Left ventricle myocardium inferior (tissue), 1 donor: ENCODE measurements at regions not wholly inside any gene's neighbourhood (a gene's known extent, or its start where the extent isn't known, plus 50 kb on each side); places are given as distances from the start of the nearest gene placed in this dataset.

Source experiments
- DNase-seq: peaks from one replicate; pipeline ENCODE4 v3.0.0-alpha.2; 2020
- H3K27ac ChIP-seq: fragments of 200-600 bp; replicated peaks from 2 replicates; pipeline ENCODE4 v1.8.0; 2021
- H3K27me3 ChIP-seq: fragments of 200-600 bp; 2 replicates; pipeline ENCODE4 v1.8.0; 2021; ENCODE audit warnings: low read depth
- H3K36me3 ChIP-seq: fragments of 200-600 bp; 2 replicates; pipeline ENCODE4 v1.8.0; 2021
- H3K4me1 ChIP-seq: fragments of 200-600 bp; 2 replicates; pipeline ENCODE4 v1.8.0; 2021
- H3K4me3 ChIP-seq: fragments of 200-600 bp; 2 replicates; pipeline ENCODE4 v1.8.0; 2021; ENCODE audit warnings: mild to moderate bottlenecking, moderate library complexity
- H3K9me3 ChIP-seq: fragments of 200-600 bp; replicated peaks from 2 replicates; pipeline ENCODE4 v1.8.0; 2021
- CTCF ChIP-seq: fragments of 200-600 bp; IDR thresholded peaks from 2 replicates; pipeline ENCODE4 v1.8.0; 2021; ENCODE audit warnings: antibody characterized with exemption, mild to moderate bottlenecking, borderline replicate concordance
- intact Hi-C: fragments of 100-400 bp; cut with micrococcal nuclease; formaldehyde crosslinking; loops from one replicate; pipeline ENCODE4 v1.11.0; 2022
- donor health status: DM: no; HTN: yes; CAD: no; lungs with severe emphysema.

GRCh38 chr1:208850442-208850841 lies 606.3 kb upstream of the PLXNA2 start:
- Histone ChIP-seq H3K4me1 (no peaks in the 10 kb centered on the region), H3K9me3 (no peaks in the 10 kb centered on the region), H3K36me3 (no peaks in the 10 kb centered on the region), H3K27me3 (no peaks in the 10 kb centered on the region), H3K4me3 (no peak overlapping the region), H3K27ac (no peak overlapping the region)
- no peak for DNase-seq
- intact Hi-C loops: no loop called here
- TF ChIP-seq CTCF: no peak

GRCh38 chr1:208851366-208851765 lies 607.2 kb upstream of the PLXNA2 start:
- no peaks in the 10 kb centered on the region for H3K4me1 ChIP-seq
- H3K27me3 ChIP-seq: no peaks in the 10 kb centered on the region
- no peak overlapping the region for H3K4me3 ChIP-seq
- no peak overlapping the region for H3K27ac ChIP-seq
- intact Hi-C loops: no loop called here
- no peaks in the 10 kb centered on the region for H3K36me3 ChIP-seq
- no peak for DNase-seq
- TF ChIP-seq CTCF: no peak
- no peaks in the 10 kb centered on the region for H3K9me3 ChIP-seq

GRCh38 chr1:208852911-208853310 lies 608.7 kb upstream of the PLXNA2 start:
- H3K4me1 ChIP-seq: no peaks in the 10 kb centered on the region
- H3K9me3 ChIP-seq: no peaks in the 10 kb centered on the region
- no peak for TF ChIP-seq CTCF
- intact Hi-C loops: no loop called here
- H3K27me3 ChIP-seq: no peaks in the 10 kb centered on the region
- H3K27ac ChIP-seq: no peak overlapping the region
- no peaks in the 10 kb centered on the region for H3K36me3 ChIP-seq
- DNase-seq: no peak
- no peak overlapping the region for H3K4me3 ChIP-seq

GRCh38 chr1:208855403-208855802 lies 611.2 kb upstream of the PLXNA2 start:
- TF ChIP-seq CTCF: no peak
- DNase-seq: no peak
- no peaks in the 10 kb centered on the region for H3K27me3 ChIP-seq
- H3K4me3 ChIP-seq: no peak overlapping the region
- intact Hi-C loops: no loop called here
- no peaks in the 10 kb centered on the region for H3K4me1 ChIP-seq
- H3K36me3 ChIP-seq: no peaks in the 10 kb centered on the region
- no peak overlapping the region for H3K27ac ChIP-seq
- H3K9me3 ChIP-seq: no peaks in the 10 kb centered on the region

- no peak for DNase-seq
- Histone ChIP-seq H3K4me1 (no peaks in the 10 kb centered on the region), H3K27me3 (no peaks in the 10 kb centered on the region), H3K27ac (no peak overlapping the region), H3K4me3 (no peak overlapping the region), H3K36me3 (no peaks in the 10 kb centered on the region), H3K9me3 (peaks cover 18% of the 10 kb centered on the region)
- no peak for TF ChIP-seq CTCF
- intact Hi-C loops: no loop called here
These were observed 613.3 kb upstream of the PLXNA2 start for GRCh38 chr1:208857465-208857864.

- no peak for DNase-seq
- intact Hi-C loops: no loop called here
These were observed 614.6 kb upstream of the PLXNA2 start for GRCh38 chr1:208858738-208859137.

More at GRCh38 chr1:208858738-208859137, 614.6 kb upstream of the PLXNA2 start:
- H3K36me3 ChIP-seq: no peaks in the 10 kb centered on the region
- H3K27ac ChIP-seq: no peak overlapping the region
- H3K9me3 ChIP-seq: peaks cover 19% of the 10 kb centered on the region
- H3K27me3 ChIP-seq: no peaks in the 10 kb centered on the region
- H3K4me3 ChIP-seq: no peak overlapping the region
- H3K4me1 ChIP-seq: no peaks in the 10 kb centered on the region
- no peak for TF ChIP-seq CTCF
